Endodermal cell (in vitro differentiated cells): ENCODE measurements at regions not wholly inside any gene's neighbourhood (a gene's known extent, or its start where the extent isn't known, plus 50 kb on each side); places are given as distances from the start of the nearest gene placed in this dataset.

ENCODE experiments used
- DNase-seq: peaks from one replicate; pipeline ENCODE4 v3.0.0-alpha.2; 2017
- H3K27ac ChIP-seq: 2 replicates; pipeline ENCODE4 v1.5.1; 2013; ENCODE audit warnings: mild to moderate bottlenecking, low read depth, low read length, moderate library complexity
- H3K27me3 ChIP-seq: 2 replicates; pipeline ENCODE4 v1.6.1; 2013; ENCODE audit warnings: mild to moderate bottlenecking, low read length, moderate library complexity; ENCODE audit not compliant: insufficient read depth, control insufficient read depth, poor library complexity, severe bottlenecking
- H3K36me3 ChIP-seq: 2 replicates; pipeline ENCODE4 v1.7.0; 2013; ENCODE audit warnings: mild to moderate bottlenecking, low read length, moderate library complexity; ENCODE audit not compliant: control insufficient read depth, insufficient read depth
- H3K4me1 ChIP-seq: one replicate; pipeline ENCODE4 v1.7.0; 2013; ENCODE audit warnings: low read length; ENCODE audit not compliant: control insufficient read depth, insufficient read depth
- H3K4me3 ChIP-seq: 2 replicates; pipeline ENCODE4 v1.5.1; 2013; ENCODE audit warnings: mild to moderate bottlenecking, low read length, moderate library complexity
- H3K9ac ChIP-seq: 2 replicates; pipeline ENCODE4 v1.6.1; 2013; ENCODE audit warnings: mild to moderate bottlenecking, low read length, moderate library complexity; ENCODE audit not compliant: poor library complexity, severe bottlenecking; ENCODE audit errors: extremely low read depth
- H3K9me3 ChIP-seq: 2 replicates; pipeline ENCODE4 v1.6.1; 2013; ENCODE audit warnings: mild to moderate bottlenecking, low read length, moderate library complexity; ENCODE audit not compliant: control insufficient read depth
- H3K27ac Mint-ChIP-seq: 2 replicates; pipeline ENCODE4 v1.8.0; 2020; ENCODE audit warnings: mixed read lengths
- H3K27me3 Mint-ChIP-seq: 2 replicates; pipeline ENCODE4 v1.8.0; 2021; ENCODE audit warnings: mild to moderate bottlenecking, mixed read lengths; ENCODE audit not compliant: insufficient read depth
- H3K36me3 Mint-ChIP-seq: 2 replicates; pipeline ENCODE4 v1.8.0; 2020; ENCODE audit warnings: low read depth, mixed read lengths
- H3K4me1 Mint-ChIP-seq: 2 replicates; pipeline ENCODE4 v1.8.0; 2020; ENCODE audit warnings: mixed read lengths
- H3K4me3 Mint-ChIP-seq: 2 replicates; pipeline ENCODE4 v1.8.0; 2020; ENCODE audit warnings: mild to moderate bottlenecking, moderate library complexity, mixed read lengths
- H3K9me3 Mint-ChIP-seq: 2 replicates; pipeline ENCODE4 v1.8.0; 2020; ENCODE audit warnings: mild to moderate bottlenecking, mixed read lengths
- CTCF ChIP-seq: fragments of 200-600 bp; sonication (generic); conservative IDR thresholded peaks from 2 replicates; pipeline ENCODE4 v1.5.0; 2021; ENCODE audit warnings: antibody characterized with exemption, mild to moderate bottlenecking
- WGBS, 2 experiments: methylation state at CpG; one replicate each; pipeline versions ENCODE4 v1.1.5 to v1.1.7; 2013; ENCODE audit warnings: missing lambda C conversion rate in 2 of 2, mixed read lengths in 1 of 2; ENCODE audit not compliant: insufficient coverage in 1 of 2, insufficient read length in 1 of 2; 5-methylcytosine and 5-hydroxymethylcytosine counted together

GRCh38 chr17:63075969-63076368 is 109.9 kb downstream of the TANC2 start:
- Mint-ChIP-seq H3K4me1 (peaks cover 2% of the 10 kb centered on the region), H3K27ac (no peak overlapping the region), H3K27me3 (no peaks in the 10 kb centered on the region), H3K9me3 (no peaks in the 10 kb centered on the region), H3K4me3 (no peak overlapping the region), H3K36me3 (no peaks in the 10 kb centered on the region)
- H3K4me1 ChIP-seq: no peaks in the 10 kb centered on the region
- no peak overlapping the region for H3K27ac ChIP-seq
- no peak overlapping the region for H3K9ac ChIP-seq
- H3K27me3 ChIP-seq: no peaks in the 10 kb centered on the region
- no peaks in the 10 kb centered on the region for H3K9me3 ChIP-seq
- no peak overlapping the region for H3K4me3 ChIP-seq
- H3K36me3 ChIP-seq: no peaks in the 10 kb centered on the region
- TF ChIP-seq CTCF: no peak
- no peak for DNase-seq
- WGBS, 2 experiments: 81 to 100% methylated on average over 1 of the region's 1 CpG

GRCh38 chr17:63078707-63079106 is 112.7 kb downstream of the TANC2 start:
- Histone ChIP-seq H3K27ac (no peak overlapping the region), H3K4me3 (no peak overlapping the region), H3K9ac (no peak overlapping the region), H3K9me3 (no peaks in the 10 kb centered on the region), H3K36me3 (no peaks in the 10 kb centered on the region), H3K4me1 (no peaks in the 10 kb centered on the region), H3K27me3 (no peaks in the 10 kb centered on the region)
- Mint-ChIP-seq H3K9me3 (no peaks in the 10 kb centered on the region), H3K27me3 (no peaks in the 10 kb centered on the region), H3K27ac (no peak overlapping the region), H3K4me1 (peaks cover 4% of the 10 kb centered on the region), H3K36me3 (no peaks in the 10 kb centered on the region), H3K4me3 (no peak overlapping the region)
- 82 to 100% methylated on average over 1 to 3 of the region's 3 CpGs for WGBS, 2 experiments
- DNase-seq: no peak
- TF ChIP-seq CTCF: no peak

GRCh38 chr17:63082273-63082861 is 116.3 kb downstream of the TANC2 start:
- H3K4me3 Mint-ChIP-seq: no peak overlapping the region
- Histone ChIP-seq H3K9me3 (no peaks in the 10 kb centered on the region), H3K27me3 (no peaks in the 10 kb centered on the region), H3K4me1 (no peaks in the 10 kb centered on the region), H3K36me3 (no peaks in the 10 kb centered on the region), H3K4me3 (no peak overlapping the region), H3K27ac (no peak overlapping the region), H3K9ac (no peak overlapping the region)
- H3K27ac Mint-ChIP-seq: no peak overlapping the region
- H3K9me3 Mint-ChIP-seq: no peaks in the 10 kb centered on the region
- H3K4me1 Mint-ChIP-seq: peaks cover 4% of the 10 kb centered on the region
- H3K36me3 Mint-ChIP-seq: no peaks in the 10 kb centered on the region
- TF ChIP-seq CTCF: peak; percentile 79
- no peak for DNase-seq
- WGBS, 2 experiments: 92 to 97% methylated on average over 2 of the region's 2 CpGs
- no peaks in the 10 kb centered on the region for H3K27me3 Mint-ChIP-seq
